Breast epithelium (tissue), 3 donors: ENCODE measurements at regions not wholly inside any gene's neighbourhood (a gene's known extent, or its start where the extent isn't known, plus 50 kb on each side); places are given as distances from the start of the nearest gene placed in this dataset.

Experiments
- POLR2AphosphoS5 ChIP-seq, 3 donors: sonication (generic); formaldehyde crosslinking; IDR thresholded peaks; one replicate each; pipeline ENCODE4 v1.6.1; 2017; ENCODE audit warnings: antibody characterized with exemption in 3 of 3
- TF ChIP-seq, protein P1 (sequence below), 3 donors: fragments of 450-650 bp; IDR thresholded peaks; one replicate each; pipeline ENCODE4 v1.5.1; 2016 to 2017; ENCODE audit warnings: antibody characterized with exemption in 3 of 3, mild to moderate bottlenecking in 3 of 3, moderate library complexity in 3 of 3

DNA sequence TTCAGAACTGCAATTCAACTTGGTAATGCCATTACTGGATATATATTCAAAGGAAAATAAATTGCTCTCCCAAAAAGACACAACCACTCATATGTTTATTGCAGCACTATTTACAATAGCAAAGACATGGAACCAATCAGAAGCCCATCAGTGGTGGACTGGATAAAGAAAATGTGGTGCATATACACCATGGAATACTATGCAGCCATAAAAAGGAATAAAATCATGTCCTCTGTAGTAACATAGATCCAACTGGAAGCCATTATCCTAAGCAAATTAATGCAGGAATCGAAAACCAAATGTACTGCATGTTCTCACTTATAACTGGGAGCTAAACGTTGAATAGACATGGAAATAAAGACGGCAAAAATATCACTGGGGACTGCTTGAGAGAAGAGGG lies 117.0 kb downstream of the MAP3K21 start:
- TF ChIP-seq, protein P1, sequence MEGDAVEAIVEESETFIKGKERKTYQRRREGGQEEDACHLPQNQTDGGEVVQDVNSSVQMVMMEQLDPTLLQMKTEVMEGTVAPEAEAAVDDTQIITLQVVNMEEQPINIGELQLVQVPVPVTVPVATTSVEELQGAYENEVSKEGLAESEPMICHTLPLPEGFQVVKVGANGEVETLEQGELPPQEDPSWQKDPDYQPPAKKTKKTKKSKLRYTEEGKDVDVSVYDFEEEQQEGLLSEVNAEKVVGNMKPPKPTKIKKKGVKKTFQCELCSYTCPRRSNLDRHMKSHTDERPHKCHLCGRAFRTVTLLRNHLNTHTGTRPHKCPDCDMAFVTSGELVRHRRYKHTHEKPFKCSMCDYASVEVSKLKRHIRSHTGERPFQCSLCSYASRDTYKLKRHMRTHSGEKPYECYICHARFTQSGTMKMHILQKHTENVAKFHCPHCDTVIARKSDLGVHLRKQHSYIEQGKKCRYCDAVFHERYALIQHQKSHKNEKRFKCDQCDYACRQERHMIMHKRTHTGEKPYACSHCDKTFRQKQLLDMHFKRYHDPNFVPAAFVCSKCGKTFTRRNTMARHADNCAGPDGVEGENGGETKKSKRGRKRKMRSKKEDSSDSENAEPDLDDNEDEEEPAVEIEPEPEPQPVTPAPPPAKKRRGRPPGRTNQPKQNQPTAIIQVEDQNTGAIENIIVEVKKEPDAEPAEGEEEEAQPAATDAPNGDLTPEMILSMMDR (IDR thresholded peaks at IDR 0.05), result no peak
- no peak for TF ChIP-seq POLR2AphosphoS5 (IDR thresholded peaks at IDR 0.05)
